Lower leg skin (tissue), 4 donors: ENCODE measurements at regions not wholly inside any gene's neighbourhood (a gene's known extent, or its start where the extent isn't known, plus 50 kb on each side); places are given as distances from the start of the nearest gene placed in this dataset.

ENCODE experiments used
- DNase-seq, 2 donors: peaks; one replicate each; pipeline ENCODE4 v3.0.0-alpha.2; 2019; ENCODE audit warnings: low spot score in 2 of 2
- H3K4me3 ChIP-seq: fragments of 200-600 bp; sonication (generic); 2 replicates; pipeline ENCODE4 v1.5.1; 2017; ENCODE audit warnings: mild to moderate bottlenecking, low read depth; ENCODE audit not compliant: poor library complexity, severe bottlenecking
- CTCF ChIP-seq, 3 donors: fragments of 450-650 bp; IDR thresholded peaks; one replicate each; pipeline ENCODE4 v1.5.1; 2016; ENCODE audit warnings: antibody characterized with exemption in 3 of 3, mild to moderate bottlenecking in 3 of 3, moderate library complexity in 2 of 3
- POLR2A ChIP-seq, 2 donors: fragments of 450-650 bp; IDR thresholded peaks; one replicate each; pipeline ENCODE4 v1.6.1; 2016 to 2017; ENCODE audit warnings: antibody characterized with exemption in 2 of 2, mild to moderate bottlenecking in 1 of 2, moderate library complexity in 1 of 2
- WGBS, 2 donors: methylation state at CpG; one replicate each; pipeline ENCODE4 v1.1.5; 2018; 5-methylcytosine and 5-hydroxymethylcytosine counted together
- intact Hi-C: fragments of 100-400 bp; cut with DNase I; formaldehyde crosslinking; loops from one replicate; pipeline ENCODE4 v1.15.0; 2023; ENCODE audit warnings: low total_unique reads

- H3K4me3 ChIP-seq: no peak overlapping the region
- DNase-seq: no peak
- no peak for TF ChIP-seq CTCF (IDR thresholded peaks at IDR 0.05)
- TF ChIP-seq POLR2A (IDR thresholded peaks at IDR 0.05): no peak
- WGBS, 2 donors: 49 to 60% methylated on average over 3 of the region's 3 CpGs
- intact Hi-C loops: no loop called here
These were observed 907.0 kb downstream of the KCNJ18 start for GRCh38 chr17:22599322-22599721.

GRCh38 chr17:22600644-22601298 lies 908.4 kb downstream of the KCNJ18 start:
- WGBS, 2 donors: 54 to 65% methylated on average over 2 of the region's 2 CpGs
- TF ChIP-seq POLR2A (IDR thresholded peaks at IDR 0.05) (no peak), CTCF (IDR thresholded peaks at IDR 0.05) (no peak)
- intact Hi-C loops: no loop called here
- no peak overlapping the region for H3K4me3 ChIP-seq
- DNase-seq: no peak
